Caco-2 (cell line): ENCODE measurements at regions not wholly inside any gene's neighbourhood (a gene's known extent, or its start where the extent isn't known, plus 50 kb on each side); places are given as distances from the start of the nearest gene placed in this dataset.

Experiments
- BruUV-seq: library from RNA; stranded (reverse); fragments of 400-500 nt; replicated peaks from 2 replicates; lab custom pipeline; 2021; lab: Mats Ljungman, UMichigan
- CTCF ChIA-PET: fragments of 300-600 bp; sonication (Branson Sonifier 250); formaldehyde crosslinking; loops from one replicate; lab custom pipeline; 2022; ENCODE audit warnings: antibody characterized with exemption; lab: Charles Lee
- POLR2A ChIA-PET: fragments of 300-600 bp; sonication (Branson Sonifier 250); formaldehyde crosslinking; loops from one replicate; lab custom pipeline; 2022; ENCODE audit warnings: antibody characterized with exemption; lab: Charles Lee
- DNase-seq, 2 experiments: peaks; one replicate each; pipeline versions ENCODE4 v3.0.0 to v3.0.0-alpha.2; 2020 to 2022
- H3K27me3 ChIP-seq: replicated peaks from 2 replicates; pipeline ENCODE4 v1.6.0; 2011; ENCODE audit warnings: low read length; ENCODE audit not compliant: control insufficient read depth, insufficient read depth
- H3K36me3 ChIP-seq: 2 replicates; pipeline ENCODE4 v1.5.1; 2011; ENCODE audit warnings: low read length; ENCODE audit not compliant: control insufficient read depth, insufficient read depth
- H3K4me1 ChIP-seq: fragments of 250-450 bp; sonication (Bioruptor Pico); 2 replicates; pipeline ENCODE4 v1.5.1; 2020; ENCODE audit warnings: mild to moderate bottlenecking
- H3K4me3 ChIP-seq: 2 replicates; pipeline ENCODE4 v1.5.1; 2011; ENCODE audit warnings: low read depth, mild to moderate bottlenecking, control low read depth, low read length
- H3K9me3 ChIP-seq: fragments of 250-450 bp; sonication (Bioruptor Pico); 2 replicates; pipeline ENCODE4 v1.5.1; 2020; ENCODE audit warnings: mild to moderate bottlenecking, moderate library complexity
- H3K27ac Mint-ChIP-seq: one replicate; pipeline ENCODE4 v1.8.0; 2022; ENCODE audit warnings: mixed read lengths; ENCODE audit not compliant: unreplicated experiment
- H3K27me3 Mint-ChIP-seq: one replicate; pipeline ENCODE4 v1.8.0; 2022; ENCODE audit warnings: mixed read lengths; ENCODE audit not compliant: insufficient read depth, unreplicated experiment
- H3K36me3 Mint-ChIP-seq: one replicate; pipeline ENCODE4 v1.8.0; 2022; ENCODE audit warnings: mild to moderate bottlenecking, mixed read lengths; ENCODE audit not compliant: insufficient read depth, unreplicated experiment
- H3K4me1 Mint-ChIP-seq: one replicate; pipeline ENCODE4 v1.8.0; 2022; ENCODE audit warnings: low read depth, mixed read lengths; ENCODE audit not compliant: unreplicated experiment
- H3K4me3 Mint-ChIP-seq: one replicate; pipeline ENCODE4 v1.8.0; 2022; ENCODE audit warnings: mild to moderate bottlenecking, moderate library complexity, mixed read lengths; ENCODE audit not compliant: unreplicated experiment
- H3K9me3 Mint-ChIP-seq: one replicate; pipeline ENCODE4 v1.8.0; 2022; ENCODE audit warnings: mixed read lengths; ENCODE audit not compliant: unreplicated experiment
- CTCF ChIP-seq, 2 experiments: fragments of 200-600 bp in 1 of 2; IDR thresholded peaks; 1 replicate in 1 of 2; 2 replicates in 1 of 2; pipeline versions ENCODE4 v1.5.1 to v1.8.0; 2011 to 2022; ENCODE audit warnings: antibody characterized with exemption in 1 of 2, control low read depth in 1 of 2, inconsistent platforms in 1 of 2, low read depth in 1 of 2, low read length in 1 of 2, mild to moderate bottlenecking in 1 of 2, moderate library complexity in 1 of 2; ENCODE audit not compliant: insufficient read depth in 1 of 2, severe bottlenecking in 1 of 2, unreplicated experiment in 1 of 2
- intact Hi-C: fragments of 100-400 bp; cut with micrococcal nuclease; formaldehyde crosslinking; loops from one replicate; pipeline ENCODE4 v1.10.0; 2022; ENCODE audit not compliant: unreplicated experiment

DNA sequence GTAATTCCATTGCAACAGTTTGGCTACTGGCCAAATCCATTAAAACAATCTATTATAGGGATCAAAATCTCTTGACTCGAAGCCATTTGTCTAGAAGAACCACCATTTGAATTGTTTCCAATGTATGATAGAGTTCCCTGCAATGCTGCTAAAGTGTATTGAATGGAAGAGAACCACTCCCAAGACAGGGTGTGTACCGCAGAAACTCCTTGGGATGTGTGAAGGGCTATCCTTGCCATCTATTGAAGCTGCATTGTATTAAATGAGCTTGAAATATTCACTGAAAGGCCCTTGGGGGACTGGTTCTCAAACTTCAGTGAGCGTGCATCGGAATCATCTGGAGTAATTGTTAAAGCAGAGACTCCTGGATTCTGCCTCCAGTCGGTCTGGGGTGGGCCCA, 260.4 kb upstream of the MEIS1 start:
- Histone ChIP-seq H3K27me3 (no peaks in the 10 kb centered on the region), H3K4me1 (no peaks in the 10 kb centered on the region), H3K9me3 (no peaks in the 10 kb centered on the region), H3K36me3 (no peaks in the 10 kb centered on the region), H3K4me3 (no peak overlapping the region)
- CTCF ChIA-PET: no interaction called here
- H3K36me3 Mint-ChIP-seq: no peaks in the 10 kb centered on the region
- no peaks in the 10 kb centered on the region for H3K27me3 Mint-ChIP-seq
- no peaks in the 10 kb centered on the region for H3K9me3 Mint-ChIP-seq
- H3K4me3 Mint-ChIP-seq: no peak overlapping the region
- POLR2A ChIA-PET: no interaction called here
- intact Hi-C loops: no loop called here
- H3K4me1 Mint-ChIP-seq: peaks cover 6% of the 10 kb centered on the region
- BruUV-seq: no TSS peak
- H3K27ac Mint-ChIP-seq: no peak overlapping the region
- DNase-seq: no peak
- no peak for TF ChIP-seq CTCF (IDR thresholded peaks at IDR 0.05; ENCODE audit: insufficient read depth in 1 of 2, low read depth in 1 of 2, low read length in 1 of 2, severe bottlenecking in 1 of 2, unreplicated experiment in 1 of 2)

GRCh38 chr2:66173645-66174044, 261.3 kb upstream of the MEIS1 start:
- intact Hi-C loops: no loop called here
- Histone ChIP-seq H3K4me3 (no peak overlapping the region), H3K9me3 (no peaks in the 10 kb centered on the region), H3K4me1 (no peaks in the 10 kb centered on the region), H3K27me3 (no peaks in the 10 kb centered on the region), H3K36me3 (no peaks in the 10 kb centered on the region)
- ChIA-PET POLR2A (no interaction called here), CTCF (no interaction called here)
- BruUV-seq: no TSS peak
- TF ChIP-seq CTCF (IDR thresholded peaks at IDR 0.05; ENCODE audit: insufficient read depth in 1 of 2, low read depth in 1 of 2, low read length in 1 of 2, severe bottlenecking in 1 of 2, unreplicated experiment in 1 of 2): no peak
- DNase-seq: no peak
- no peaks in the 10 kb centered on the region for H3K9me3 Mint-ChIP-seq
- no peaks in the 10 kb centered on the region for H3K36me3 Mint-ChIP-seq
- no peaks in the 10 kb centered on the region for H3K27me3 Mint-ChIP-seq
- H3K4me1 Mint-ChIP-seq: peaks cover 6% of the 10 kb centered on the region
- H3K4me3 Mint-ChIP-seq: no peak overlapping the region
- no peak overlapping the region for H3K27ac Mint-ChIP-seq

DNA sequence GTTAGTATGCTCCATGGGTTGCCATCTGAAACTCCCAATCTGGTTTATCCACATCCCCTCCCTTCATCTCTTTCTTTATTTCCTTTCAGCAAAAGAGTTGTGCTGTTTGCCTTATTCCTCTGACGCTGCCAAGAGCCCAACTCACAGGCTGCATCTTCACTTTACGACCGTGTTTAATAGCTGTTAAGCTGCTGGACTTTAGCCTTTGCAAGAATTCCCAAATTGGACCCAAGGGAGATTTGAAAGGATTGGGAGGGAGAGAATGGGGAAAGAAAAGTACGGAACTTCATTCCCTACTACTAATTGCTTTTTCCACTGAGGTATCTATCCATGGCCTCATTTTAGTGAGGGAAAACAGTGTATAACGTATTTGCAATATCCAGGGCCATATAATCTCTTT, 263.4 kb upstream of the MEIS1 start:
- POLR2A ChIA-PET: no interaction called here
- DNase-seq: no peak
- Mint-ChIP-seq H3K27ac (no peak overlapping the region), H3K4me3 (no peak overlapping the region), H3K4me1 (peaks cover 6% of the 10 kb centered on the region), H3K27me3 (no peaks in the 10 kb centered on the region), H3K9me3 (no peaks in the 10 kb centered on the region), H3K36me3 (no peaks in the 10 kb centered on the region)
- H3K27me3 ChIP-seq: no peaks in the 10 kb centered on the region
- H3K9me3 ChIP-seq: no peaks in the 10 kb centered on the region
- BruUV-seq: no TSS peak
- no peaks in the 10 kb centered on the region for H3K4me1 ChIP-seq
- no peak for TF ChIP-seq CTCF (IDR thresholded peaks at IDR 0.05; ENCODE audit: insufficient read depth in 1 of 2, low read depth in 1 of 2, low read length in 1 of 2, severe bottlenecking in 1 of 2, unreplicated experiment in 1 of 2)
- H3K36me3 ChIP-seq: no peaks in the 10 kb centered on the region
- no peak overlapping the region for H3K4me3 ChIP-seq
- intact Hi-C loops: no loop called here
- CTCF ChIA-PET: no interaction called here
